T-helper 1 cell treated with Interleukin-12 subunit alpha and Interleukin-12 subunit beta and Interleukin-4 antibody, amounts not matched to agents 30 μg/mL and 1 μg/mL, for 36 hours (primary cell): ENCODE measurements at regions not wholly inside any gene's neighbourhood (a gene's known extent, or its start where the extent isn't known, plus 50 kb on each side); places are given as distances from the start of the nearest gene placed in this dataset.

Experiments used
- H3K27ac Mint-ChIP-seq: one replicate; pipeline ENCODE4 v1.8.0; 2021; ENCODE audit warnings: mild to moderate bottlenecking, mixed read lengths
- H3K27me3 Mint-ChIP-seq: one replicate; pipeline ENCODE4 v1.8.0; 2021; ENCODE audit warnings: low read depth, mixed read lengths
- H3K36me3 Mint-ChIP-seq: one replicate; pipeline ENCODE4 v1.8.0; 2021; ENCODE audit warnings: low read depth, mixed read lengths
- H3K4me1 Mint-ChIP-seq: one replicate; pipeline ENCODE4 v1.8.0; 2021; ENCODE audit warnings: low read depth, mixed read lengths
- H3K4me3 Mint-ChIP-seq: one replicate; pipeline ENCODE4 v1.8.0; 2021; ENCODE audit warnings: mild to moderate bottlenecking, moderate library complexity, mixed read lengths
- H3K9me3 Mint-ChIP-seq: one replicate; pipeline ENCODE4 v1.8.0; 2021; ENCODE audit warnings: mixed read lengths

- Mint-ChIP-seq H3K27ac (no peak overlapping the region), H3K9me3 (no peaks in the 10 kb centered on the region), H3K4me1 (no peaks in the 10 kb centered on the region), H3K36me3 (no peaks in the 10 kb centered on the region), H3K27me3 (peaks cover 13% of the 10 kb centered on the region), H3K4me3 (no peak overlapping the region)
These were observed 56.9 kb upstream of the TOP3B start for GRCh38 chr22:22039286-22040074.

GRCh38 chr22:22038178-22038880 lies 55.7 kb upstream of the TOP3B start:
- Mint-ChIP-seq H3K4me3 (no peak overlapping the region), H3K4me1 (no peaks in the 10 kb centered on the region), H3K36me3 (no peaks in the 10 kb centered on the region), H3K27me3 (peaks cover 18% of the 10 kb centered on the region), H3K27ac (no peak overlapping the region), H3K9me3 (no peaks in the 10 kb centered on the region)

- peaks cover 19% of the 10 kb centered on the region for H3K27me3 Mint-ChIP-seq
- H3K9me3 Mint-ChIP-seq: no peaks in the 10 kb centered on the region
- H3K4me1 Mint-ChIP-seq: no peaks in the 10 kb centered on the region
- H3K27ac Mint-ChIP-seq: no peak overlapping the region
- no peak overlapping the region for H3K4me3 Mint-ChIP-seq
- H3K36me3 Mint-ChIP-seq: no peaks in the 10 kb centered on the region
These were observed 55.2 kb upstream of the TOP3B start for GRCh38 chr22:22037740-22038139.

GRCh38 chr22:22037229-22037628 lies 54.6 kb upstream of the TOP3B start:
- Mint-ChIP-seq H3K36me3 (no peaks in the 10 kb centered on the region), H3K4me3 (no peak overlapping the region), H3K9me3 (no peaks in the 10 kb centered on the region), H3K27ac (no peak overlapping the region), H3K4me1 (no peaks in the 10 kb centered on the region), H3K27me3 (peaks cover 19% of the 10 kb centered on the region)

GRCh38 chr22:22036588-22036987 lies 54.0 kb upstream of the TOP3B start:
- Mint-ChIP-seq H3K27ac (no peak overlapping the region), H3K4me3 (no peak overlapping the region), H3K27me3 (peaks cover 15% of the 10 kb centered on the region), H3K36me3 (no peaks in the 10 kb centered on the region), H3K4me1 (no peaks in the 10 kb centered on the region), H3K9me3 (no peaks in the 10 kb centered on the region)

GRCh38 chr22:22035771-22036314 lies 53.3 kb upstream of the TOP3B start:
- H3K4me3 Mint-ChIP-seq: no peak overlapping the region
- H3K36me3 Mint-ChIP-seq: no peaks in the 10 kb centered on the region
- no peak overlapping the region for H3K27ac Mint-ChIP-seq
- no peaks in the 10 kb centered on the region for H3K4me1 Mint-ChIP-seq
- H3K9me3 Mint-ChIP-seq: no peaks in the 10 kb centered on the region
- peaks cover 15% of the 10 kb centered on the region for H3K27me3 Mint-ChIP-seq

- Mint-ChIP-seq H3K27me3 (peaks cover 15% of the 10 kb centered on the region), H3K4me3 (no peak overlapping the region), H3K27ac (no peak overlapping the region), H3K36me3 (no peaks in the 10 kb centered on the region), H3K4me1 (no peaks in the 10 kb centered on the region), H3K9me3 (no peaks in the 10 kb centered on the region)
These were observed 52.6 kb upstream of the TOP3B start for GRCh38 chr22:22035203-22035602.

- H3K4me1 Mint-ChIP-seq: no peaks in the 10 kb centered on the region
- no peak overlapping the region for H3K4me3 Mint-ChIP-seq
- H3K9me3 Mint-ChIP-seq: no peaks in the 10 kb centered on the region
- H3K36me3 Mint-ChIP-seq: no peaks in the 10 kb centered on the region
- H3K27ac Mint-ChIP-seq: no peak overlapping the region
- H3K27me3 Mint-ChIP-seq: peaks cover 10% of the 10 kb centered on the region
These were observed 52.0 kb upstream of the TOP3B start for GRCh38 chr22:22034469-22035132.

- H3K4me1 Mint-ChIP-seq: no peaks in the 10 kb centered on the region
- H3K9me3 Mint-ChIP-seq: no peaks in the 10 kb centered on the region
- H3K36me3 Mint-ChIP-seq: no peaks in the 10 kb centered on the region
These were observed 51.3 kb upstream of the TOP3B start for GRCh38 chr22:22033803-22034468.

GRCh38 chr22:22032906-22033802 lies 50.6 kb upstream of the TOP3B start:
- no peaks in the 10 kb centered on the region for H3K4me1 Mint-ChIP-seq

More at GRCh38 chr22:22033803-22034468, 51.3 kb upstream of the TOP3B start:
- Mint-ChIP-seq H3K27me3 (peaks cover 5% of the 10 kb centered on the region), H3K4me3 (no peak overlapping the region), H3K27ac (no peak overlapping the region)

GRCh38 chr22:22032099-22032905 lies 49.7 kb upstream of the TOP3B start:
- Mint-ChIP-seq H3K27me3 (peaks cover 5% of the 10 kb centered on the region), H3K4me1 (no peaks in the 10 kb centered on the region), H3K27ac (no peak overlapping the region), H3K9me3 (no peaks in the 10 kb centered on the region), H3K36me3 (no peaks in the 10 kb centered on the region), H3K4me3 (no peak overlapping the region)

More at GRCh38 chr22:22032906-22033802, 50.6 kb upstream of the TOP3B start:
- H3K4me3 Mint-ChIP-seq: no peak overlapping the region
- H3K36me3 Mint-ChIP-seq: no peaks in the 10 kb centered on the region
- peaks cover 5% of the 10 kb centered on the region for H3K27me3 Mint-ChIP-seq
- no peak overlapping the region for H3K27ac Mint-ChIP-seq
- no peaks in the 10 kb centered on the region for H3K9me3 Mint-ChIP-seq
